ENCODE measurements at regions not wholly inside any gene's neighbourhood (a gene's known extent, or its start where the extent isn't known, plus 50 kb on each side); places are given as distances from the start of the nearest gene placed in this dataset.

GRCh38 chr11:41784513-41785335 lies 325.3 kb upstream of the LRRC4C start:
- TF ChIP-seq ZNF274 (IDR thresholded peaks at IDR 0.05; ENCODE audit: low read depth, low read length): no peak
- no peak for TF ChIP-seq YY1 (IDR thresholded peaks at IDR 0.05; ENCODE audit: insufficient read depth, insufficient read length)
- no peak for TF ChIP-seq SUZ12 (IDR thresholded peaks at IDR 0.05; ENCODE audit: extremely low read depth, insufficient read depth, insufficient read length)
- 0 out of 2 replicates have a peak, but pooled peaks cover 12% of the 10 kb centered on the region for H3K9me3 ChIP-seq (ENCODE audit: insufficient read depth, low read length)
- no peak overlapping the region for H3K4me3 ChIP-seq (ENCODE audit: insufficient read length, low read depth)
- H3K36me3 ChIP-seq (ENCODE audit: insufficient read depth, insufficient read length, low read length): no peaks in the 10 kb centered on the region
- no peak overlapping the region for H3K9ac ChIP-seq (ENCODE audit: insufficient read length, low read depth)
- no peaks in the 10 kb centered on the region for H3K4me1 ChIP-seq (ENCODE audit: insufficient read depth, insufficient read length)
- H3K27me3 ChIP-seq (ENCODE audit: insufficient read depth, insufficient read length): no peaks in the 10 kb centered on the region
- DNase-seq (ENCODE audit: low read depth, low spot score): no peak

- DNase-seq (ENCODE audit: low read depth, low spot score): no peak
- Histone ChIP-seq H3K4me3 (ENCODE audit: insufficient read length, low read depth) (no peak overlapping the region), H3K36me3 (ENCODE audit: insufficient read depth, insufficient read length, low read length) (no peaks in the 10 kb centered on the region), H3K4me1 (ENCODE audit: insufficient read depth, insufficient read length) (no peaks in the 10 kb centered on the region), H3K27me3 (ENCODE audit: insufficient read depth, insufficient read length) (no peaks in the 10 kb centered on the region), H3K9me3 (ENCODE audit: insufficient read depth, low read length) (peaks cover 21% of the 10 kb centered on the region; the same call in 1 of the 2 replicates), H3K9ac (ENCODE audit: insufficient read length, low read depth) (no peak overlapping the region)
- TF ChIP-seq YY1 (IDR thresholded peaks at IDR 0.05; ENCODE audit: insufficient read depth, insufficient read length) (no peak), ZNF274 (IDR thresholded peaks at IDR 0.05; ENCODE audit: low read depth, low read length) (no peak), SUZ12 (IDR thresholded peaks at IDR 0.05; ENCODE audit: extremely low read depth, insufficient read depth, insufficient read length) (no peak)
These were observed 326.6 kb upstream of the LRRC4C start for GRCh38 chr11:41786087-41786486.

GRCh38 chr11:41788177-41788576 lies 328.7 kb upstream of the LRRC4C start:
- H3K9me3 ChIP-seq (ENCODE audit: insufficient read depth, low read length): peaks cover 21% of the 10 kb centered on the region; the same call in 1 of the 2 replicates

GRCh38 chr11:41789376-41789775 lies 329.9 kb upstream of the LRRC4C start:
- TF ChIP-seq ZNF274 (IDR thresholded peaks at IDR 0.05; ENCODE audit: low read depth, low read length) (no peak), YY1 (IDR thresholded peaks at IDR 0.05; ENCODE audit: insufficient read depth, insufficient read length) (no peak), SUZ12 (IDR thresholded peaks at IDR 0.05; ENCODE audit: extremely low read depth, insufficient read depth, insufficient read length) (no peak)
- Histone ChIP-seq H3K9me3 (ENCODE audit: insufficient read depth, low read length) (peaks cover 21% of the 10 kb centered on the region; the same call in 1 of the 2 replicates), H3K9ac (ENCODE audit: insufficient read length, low read depth) (no peak overlapping the region), H3K27me3 (ENCODE audit: insufficient read depth, insufficient read length) (no peaks in the 10 kb centered on the region), H3K4me1 (ENCODE audit: insufficient read depth, insufficient read length) (no peaks in the 10 kb centered on the region), H3K36me3 (ENCODE audit: insufficient read depth, insufficient read length, low read length) (no peaks in the 10 kb centered on the region), H3K4me3 (ENCODE audit: insufficient read length, low read depth) (no peak overlapping the region)
- DNase-seq (ENCODE audit: low read depth, low spot score): no peak

More at GRCh38 chr11:41788177-41788576, 328.7 kb upstream of the LRRC4C start:
- Histone ChIP-seq H3K36me3 (ENCODE audit: insufficient read depth, insufficient read length, low read length) (no peaks in the 10 kb centered on the region), H3K27me3 (ENCODE audit: insufficient read depth, insufficient read length) (no peaks in the 10 kb centered on the region), H3K4me1 (ENCODE audit: insufficient read depth, insufficient read length) (no peaks in the 10 kb centered on the region), H3K4me3 (ENCODE audit: insufficient read length, low read depth) (no peak overlapping the region), H3K9ac (ENCODE audit: insufficient read length, low read depth) (no peak overlapping the region)
- DNase-seq (ENCODE audit: low read depth, low spot score): no peak
- no peak for TF ChIP-seq ZNF274 (IDR thresholded peaks at IDR 0.05; ENCODE audit: low read depth, low read length)
- TF ChIP-seq SUZ12 (IDR thresholded peaks at IDR 0.05; ENCODE audit: extremely low read depth, insufficient read depth, insufficient read length): no peak
- no peak for TF ChIP-seq YY1 (IDR thresholded peaks at IDR 0.05; ENCODE audit: insufficient read depth, insufficient read length)

GRCh38 chr11:41795004-41795403 lies 335.6 kb upstream of the LRRC4C start:
- H3K4me3 ChIP-seq (ENCODE audit: insufficient read length, low read depth): no peak overlapping the region
- H3K27me3 ChIP-seq (ENCODE audit: insufficient read depth, insufficient read length): no peaks in the 10 kb centered on the region
- H3K36me3 ChIP-seq (ENCODE audit: insufficient read depth, insufficient read length, low read length): no peaks in the 10 kb centered on the region
- no peaks in the 10 kb centered on the region for H3K4me1 ChIP-seq (ENCODE audit: insufficient read depth, insufficient read length)
- no peak for DNase-seq (ENCODE audit: low read depth, low spot score)
- TF ChIP-seq YY1 (IDR thresholded peaks at IDR 0.05; ENCODE audit: insufficient read depth, insufficient read length): no peak
- TF ChIP-seq SUZ12 (IDR thresholded peaks at IDR 0.05; ENCODE audit: extremely low read depth, insufficient read depth, insufficient read length): no peak
- TF ChIP-seq ZNF274 (IDR thresholded peaks at IDR 0.05; ENCODE audit: low read depth, low read length): no peak
- H3K9me3 ChIP-seq (ENCODE audit: insufficient read depth, low read length): peaks cover 10% of the 10 kb centered on the region; the same call in 1 of the 2 replicates
- no peak overlapping the region for H3K9ac ChIP-seq (ENCODE audit: insufficient read length, low read depth)

- H3K4me3 ChIP-seq (ENCODE audit: insufficient read length, low read depth): no peak overlapping the region
- H3K36me3 ChIP-seq (ENCODE audit: insufficient read depth, insufficient read length, low read length): no peaks in the 10 kb centered on the region
- no peak for TF ChIP-seq SUZ12 (IDR thresholded peaks at IDR 0.05; ENCODE audit: extremely low read depth, insufficient read depth, insufficient read length)
- no peak for TF ChIP-seq ZNF274 (IDR thresholded peaks at IDR 0.05; ENCODE audit: low read depth, low read length)
- no peak for TF ChIP-seq YY1 (IDR thresholded peaks at IDR 0.05; ENCODE audit: insufficient read depth, insufficient read length)
- DNase-seq (ENCODE audit: low read depth, low spot score): no peak
- H3K9me3 ChIP-seq (ENCODE audit: insufficient read depth, low read length): no peaks in the 10 kb centered on the region
- H3K9ac ChIP-seq (ENCODE audit: insufficient read length, low read depth): no peak overlapping the region
- no peaks in the 10 kb centered on the region for H3K27me3 ChIP-seq (ENCODE audit: insufficient read depth, insufficient read length)
- H3K4me1 ChIP-seq (ENCODE audit: insufficient read depth, insufficient read length): no peaks in the 10 kb centered on the region
These were observed 340.3 kb upstream of the LRRC4C start for GRCh38 chr11:41799754-41800153.

GRCh38 chr11:41803895-41804294 lies 344.4 kb upstream of the LRRC4C start:
- TF ChIP-seq SUZ12 (IDR thresholded peaks at IDR 0.05; ENCODE audit: extremely low read depth, insufficient read depth, insufficient read length): no peak
- Histone ChIP-seq H3K27me3 (ENCODE audit: insufficient read depth, insufficient read length) (no peaks in the 10 kb centered on the region), H3K36me3 (ENCODE audit: insufficient read depth, insufficient read length, low read length) (no peaks in the 10 kb centered on the region), H3K4me1 (ENCODE audit: insufficient read depth, insufficient read length) (no peaks in the 10 kb centered on the region), H3K9me3 (ENCODE audit: insufficient read depth, low read length) (no peaks in the 10 kb centered on the region), H3K9ac (ENCODE audit: insufficient read length, low read depth) (no peak overlapping the region), H3K4me3 (ENCODE audit: insufficient read length, low read depth) (no peak overlapping the region)
- no peak for DNase-seq (ENCODE audit: low read depth, low spot score)

Measured in NT2/D1 (cell line).